GM19438 (cell line): ENCODE measurements at regions not wholly inside any gene's neighbourhood (a gene's known extent, or its start where the extent isn't known, plus 50 kb on each side); places are given as distances from the start of the nearest gene placed in this dataset.
A peak's percentile ranks its signal among the peaks of the same experiment; 100 is the strongest.

Source experiments
- ATAC-seq: cut with Tn5 transposase; IDR thresholded peaks from one replicate; pipeline ENCODE4 v1.9.1; 2021; ENCODE audit warnings: low read depth; ENCODE audit not compliant: unreplicated experiment

GRCh38 chr3:43892526-43892925 lies 201.8 kb downstream of the ABHD5 start:
- no peak for ATAC-seq

- ATAC-seq, result no peak
These were observed 203.0 kb downstream of the ABHD5 start for GRCh38 chr3:43893727-43894126.

- no peak for ATAC-seq
These were observed 203.7 kb downstream of the ABHD5 start for GRCh38 chr3:43894176-43895049.

DNA sequence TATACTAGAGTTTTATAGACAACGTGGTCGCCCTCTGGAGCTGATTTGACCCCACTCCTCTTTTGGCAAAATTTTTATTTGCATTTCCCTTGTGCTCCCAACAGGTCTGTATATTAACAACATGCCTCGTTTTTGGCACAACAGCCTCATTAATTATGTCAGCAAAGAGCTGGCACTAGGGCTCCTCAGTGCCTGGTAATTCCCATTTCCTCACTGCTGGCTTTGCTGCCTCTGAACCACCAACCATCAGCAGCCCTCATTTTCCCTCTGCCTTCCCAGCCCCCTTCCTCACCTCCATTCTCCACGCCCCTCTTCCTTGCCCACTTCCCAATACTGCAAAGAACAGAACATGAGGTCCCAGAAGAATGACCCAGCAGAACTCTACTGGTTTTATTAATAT lies 204.8 kb downstream of the ABHD5 start:
- ATAC-seq, result no peak

- ATAC-seq, result no peak
These were observed 211.7 kb downstream of the ABHD5 start for GRCh38 chr3:43902415-43902814.

- ATAC-seq, result no peak
These were observed 214.4 kb downstream of the ABHD5 start for GRCh38 chr3:43905157-43905556.

DNA sequence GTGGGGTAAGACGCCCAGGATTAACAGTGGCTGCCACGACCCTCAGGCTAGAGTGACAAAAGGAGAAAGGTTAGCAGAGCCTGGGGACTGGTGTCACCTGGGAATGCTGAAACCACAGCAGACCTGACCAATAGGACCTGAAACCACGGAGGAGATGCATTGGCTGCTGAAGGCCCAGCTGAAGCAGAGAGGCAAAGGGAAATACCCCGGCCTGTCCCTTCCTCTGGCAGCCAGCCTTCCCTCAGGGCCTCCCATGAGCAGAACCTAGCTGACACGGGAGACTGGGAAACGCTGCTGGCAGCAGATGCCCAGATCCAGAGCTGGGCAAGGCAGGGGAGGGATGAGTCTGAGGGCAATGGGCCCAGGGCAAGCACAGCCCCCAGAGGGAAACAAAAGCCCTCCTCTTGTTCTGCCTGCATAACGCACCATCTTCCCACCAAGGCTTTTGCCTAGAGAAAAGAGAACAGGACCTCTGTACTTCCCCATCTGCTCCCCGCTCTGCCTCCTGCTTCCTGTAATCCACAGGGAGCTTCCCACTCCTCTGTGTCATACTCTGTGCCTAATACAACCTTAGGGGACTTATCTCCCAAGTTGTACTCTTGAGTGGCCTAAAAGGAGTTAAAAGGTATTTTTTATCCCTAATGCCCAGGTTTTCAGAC lies 216.2 kb downstream of the ABHD5 start:
- ATAC-seq, result peak; percentile 42

DNA sequence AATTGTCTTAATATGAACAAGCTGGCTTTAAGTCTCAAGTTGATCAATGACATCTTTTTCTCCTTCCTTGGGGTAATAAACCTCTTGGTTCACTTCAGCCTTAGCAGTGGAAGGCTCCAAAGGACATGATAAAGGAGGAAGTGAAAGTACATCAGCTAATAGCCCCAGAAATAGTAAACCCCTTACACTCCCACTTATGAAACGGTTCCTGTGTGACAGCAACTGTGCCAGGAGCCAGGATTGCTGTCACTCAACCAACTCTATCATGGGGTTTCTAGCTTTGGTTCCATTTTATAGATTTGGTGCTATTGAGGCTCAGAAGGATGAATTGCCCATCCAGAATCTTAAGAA lies 216.7 kb downstream of the ABHD5 start:
- peak; percentile 92 for ATAC-seq

GRCh38 chr3:43908456-43908855 lies 217.7 kb downstream of the ABHD5 start:
- ATAC-seq, result no peak

DNA sequence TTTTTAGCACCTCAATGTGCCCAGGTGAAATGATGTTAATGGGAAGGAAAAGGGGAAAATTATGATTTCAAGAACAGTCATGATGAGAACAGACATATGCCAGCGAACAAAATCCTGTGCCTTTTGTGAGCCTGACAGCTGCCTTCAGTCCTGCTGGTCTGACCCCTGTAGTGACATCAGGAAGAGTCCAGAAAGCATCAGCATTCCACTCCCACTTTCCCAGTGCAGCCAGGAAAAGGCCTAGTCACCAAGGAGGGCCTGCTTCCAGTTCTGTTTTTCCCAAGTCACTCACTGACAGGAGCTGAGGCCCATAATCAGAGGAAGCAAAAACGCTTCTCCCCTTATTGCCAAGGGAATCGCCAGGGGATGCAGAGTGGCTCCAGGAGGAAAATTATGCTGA lies 218.4 kb downstream of the ABHD5 start:
- no peak for ATAC-seq

DNA sequence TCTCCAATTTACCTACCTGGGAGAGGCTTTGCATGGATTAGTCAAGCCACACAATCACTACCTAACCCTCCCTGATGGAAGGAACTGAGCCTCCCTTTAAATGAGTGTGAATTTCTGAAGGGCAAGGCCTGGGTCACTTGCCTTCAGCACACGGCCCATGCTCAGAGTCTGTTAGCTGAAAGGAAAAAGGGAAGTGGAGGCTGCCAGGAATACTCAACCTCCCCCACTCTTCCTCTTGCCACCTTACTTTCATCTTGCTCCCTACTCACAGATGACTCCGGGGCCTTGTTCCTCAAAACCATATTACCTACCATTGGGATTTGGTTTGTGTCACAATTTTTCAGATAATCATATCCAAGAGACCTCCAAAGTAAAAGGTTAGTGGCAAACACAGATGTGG lies 220.0 kb downstream of the ABHD5 start:
- ATAC-seq, result no peak

- no peak for ATAC-seq
These were observed 222.6 kb downstream of the ABHD5 start for GRCh38 chr3:43913036-43913948.

- no peak for ATAC-seq
These were observed 223.5 kb downstream of the ABHD5 start for GRCh38 chr3:43914269-43914668.

GRCh38 chr3:43915546-43915945 lies 224.8 kb downstream of the ABHD5 start:
- no peak for ATAC-seq

DNA sequence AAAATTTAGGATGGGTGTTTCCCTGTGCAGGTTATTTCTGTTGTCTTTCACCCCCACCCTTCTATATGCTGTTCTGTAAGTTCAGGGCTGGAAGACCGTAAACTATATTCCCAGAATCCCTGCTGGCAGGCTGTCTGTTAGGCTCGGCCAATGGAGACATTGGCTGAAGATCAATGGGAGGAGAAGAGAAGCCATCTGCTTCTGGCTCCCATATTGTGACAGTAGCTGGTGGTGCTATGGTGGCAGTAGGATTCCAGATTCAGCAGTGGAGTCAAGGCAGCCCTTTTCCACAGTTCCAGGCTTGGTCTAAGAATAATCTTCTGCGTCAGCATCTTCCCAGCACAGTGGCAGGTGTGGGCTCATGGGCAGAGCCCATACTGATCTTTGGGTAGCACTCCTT lies 226.6 kb downstream of the ABHD5 start:
- ATAC-seq, result no peak

GRCh38 chr3:43919029-43919428 lies 228.3 kb downstream of the ABHD5 start:
- no peak for ATAC-seq

GRCh38 chr3:43921056-43921648 lies 230.4 kb downstream of the ABHD5 start:
- no peak for ATAC-seq

- ATAC-seq, result no peak
These were observed 231.6 kb downstream of the ABHD5 start for GRCh38 chr3:43922374-43922773.

GRCh38 chr3:43923104-43923882 lies 232.6 kb downstream of the ABHD5 start:
- ATAC-seq, result no peak

GRCh38 chr3:43926055-43926454 lies 235.3 kb downstream of the ABHD5 start:
- no peak for ATAC-seq
